ENCODE measurements at regions not wholly inside any gene's neighbourhood (a gene's known extent, or its start where the extent isn't known, plus 50 kb on each side); places are given as distances from the start of the nearest gene placed in this dataset.
"Not testable (repeated sequence)": the region's sequence is repeated elsewhere in the genome, so short reads cannot be mapped to it uniquely, and the experiment has no call there.

GRCh38 chr3:106083207-106083606 is 214.4 kb upstream of the CBLB start:
- FAIRE-seq, result no peak

- no peak for FAIRE-seq
These were observed 215.0 kb upstream of the CBLB start for GRCh38 chr3:106083854-106084253.

GRCh38 chr3:106086038-106086437 is 217.2 kb upstream of the CBLB start:
- no peak for FAIRE-seq

- FAIRE-seq, result no peak
These were observed 217.8 kb upstream of the CBLB start for GRCh38 chr3:106086636-106087035.

- no peak for FAIRE-seq
These were observed 219.5 kb upstream of the CBLB start for GRCh38 chr3:106088304-106088703.

- FAIRE-seq, result no peak
These were observed 220.1 kb upstream of the CBLB start for GRCh38 chr3:106088899-106089298.

GRCh38 chr3:106089806-106090205 is 221.0 kb upstream of the CBLB start:
- no peak for FAIRE-seq

GRCh38 chr3:106092792-106093191 is 224.0 kb upstream of the CBLB start:
- FAIRE-seq, result peak; percentile 39

GRCh38 chr3:106093616-106094015 is 224.8 kb upstream of the CBLB start:
- FAIRE-seq, result no peak

- FAIRE-seq, result no peak
These were observed 229.1 kb upstream of the CBLB start for GRCh38 chr3:106097817-106098435.

- FAIRE-seq, result no peak
These were observed 234.6 kb upstream of the CBLB start for GRCh38 chr3:106103383-106103782.

- FAIRE-seq, result no peak
These were observed 235.3 kb upstream of the CBLB start for GRCh38 chr3:106104078-106104477.

- FAIRE-seq, result no peak
These were observed 240.1 kb upstream of the CBLB start for GRCh38 chr3:106108925-106109324.

- not testable (repeated sequence) for FAIRE-seq
These were observed 243.7 kb upstream of the CBLB start for GRCh38 chr3:106112561-106112960.

- no peak for FAIRE-seq
These were observed 244.9 kb upstream of the CBLB start for GRCh38 chr3:106113747-106114146.

GRCh38 chr3:106114220-106114619 is 245.4 kb upstream of the CBLB start:
- no peak for FAIRE-seq

- FAIRE-seq, result no peak
These were observed 246.0 kb upstream of the CBLB start for GRCh38 chr3:106114848-106115247.

GRCh38 chr3:106115557-106115956 is 246.7 kb upstream of the CBLB start:
- FAIRE-seq, result no peak

GRCh38 chr3:106116733-106117489 is 248.1 kb upstream of the CBLB start:
- no peak for FAIRE-seq

- no peak for FAIRE-seq
These were observed 248.7 kb upstream of the CBLB start for GRCh38 chr3:106117490-106117858.

- no peak for FAIRE-seq
These were observed 250.8 kb upstream of the CBLB start for GRCh38 chr3:106119614-106120082.

GRCh38 chr3:106120356-106120755 is 251.5 kb upstream of the CBLB start:
- no peak for FAIRE-seq

GRCh38 chr3:106121491-106122289 is 252.9 kb upstream of the CBLB start:
- FAIRE-seq, result no peak

GRCh38 chr3:106124818-106125217 is 256.0 kb upstream of the CBLB start:
- FAIRE-seq, result no peak

All from A204.1 (cell line).